ENCODE measurements at regions not wholly inside any gene's neighbourhood (a gene's known extent, or its start where the extent isn't known, plus 50 kb on each side); places are given as distances from the start of the nearest gene placed in this dataset.

- TF ChIP-seq POLR2A (IDR thresholded peaks at IDR 0.05): no peak
- TF ChIP-seq CTCF (IDR thresholded peaks at IDR 0.05): no peak
- no peak for TF ChIP-seq POLR2AphosphoS5 (IDR thresholded peaks at IDR 0.05)
These were observed 611.8 kb downstream of the BRD1 start for GRCh38 chr22:49215840-49216239.
